Naive thymus-derived CD8-positive, alpha-beta T cell (primary cell): ENCODE measurements at regions not wholly inside any gene's neighbourhood (a gene's known extent, or its start where the extent isn't known, plus 50 kb on each side); places are given as distances from the start of the nearest gene placed in this dataset.
"Not testable (repeated sequence)": the region's sequence is repeated elsewhere in the genome, so short reads cannot be mapped to it uniquely, and the experiment has no call there.

Source experiments
- ATAC-seq, 2 donors: fragments of 150-1000 bp; cut with Tn5 transposase in 1 of 2; sonication (Bioruptor Pico), chemical (Tn5 transposase) in 1 of 2; 1 replicate in 1 of 2; 2 replicates in 1 of 2; pipeline ENCODE4 v1.10.0; 2021; ENCODE audit warnings: mild to moderate bottlenecking in 2 of 2, moderate library complexity in 2 of 2
- POLR2A ChIA-PET: fragments of 350-600 bp; sonication (Branson Sonifier 250); formaldehyde crosslinking; loops from one replicate; lab custom pipeline; 2021; ENCODE audit warnings: antibody characterized with exemption; lab: Charles Lee
- DNase-seq, 10 donors: peaks; one replicate each; pipeline versions ENCODE4 v3.0.0 to v3.0.0-alpha.2; 2020 to 2022
- H3K27ac Mint-ChIP-seq, 10 donors: one replicate each; pipeline ENCODE4 v1.8.0; 2020 to 2022; ENCODE audit warnings: mild to moderate bottlenecking in 10 of 10, mixed read lengths in 10 of 10, moderate library complexity in 4 of 10, inconsistent platforms in 1 of 10
- H3K27me3 Mint-ChIP-seq, 5 donors: one replicate each; pipeline ENCODE4 v1.8.0; 2021 to 2022; ENCODE audit warnings: mixed read lengths in 5 of 5
- H3K36me3 Mint-ChIP-seq, 3 donors: one replicate each; pipeline ENCODE4 v1.8.0; 2020 to 2022; ENCODE audit warnings: mixed read lengths in 3 of 3, mild to moderate bottlenecking in 2 of 3, inconsistent platforms in 1 of 3
- H3K4me1 Mint-ChIP-seq, 4 donors: one replicate each; pipeline ENCODE4 v1.8.0; 2021 to 2022; ENCODE audit warnings: mixed read lengths in 4 of 4
- H3K4me3 Mint-ChIP-seq, 10 donors: one replicate each; pipeline ENCODE4 v1.8.0; 2020 to 2022; ENCODE audit warnings: mild to moderate bottlenecking in 10 of 10, mixed read lengths in 10 of 10, moderate library complexity in 6 of 10, inconsistent platforms in 1 of 10
- H3K9me3 Mint-ChIP-seq, 9 donors: one replicate each; pipeline ENCODE4 v1.8.0; 2020 to 2022; ENCODE audit warnings: mixed read lengths in 9 of 9, mild to moderate bottlenecking in 3 of 9, inconsistent platforms in 1 of 9, moderate library complexity in 1 of 9

- Mint-ChIP-seq H3K4me1 (no peaks in the 10 kb centered on the region), H3K4me3 (no peak overlapping the region), H3K27me3 (peaks cover 5 to 35% (median 7%) of the 10 kb centered on the region in 5 donors), H3K36me3 (no peaks in the 10 kb centered on the region), H3K9me3 (no peaks in the 10 kb centered on the region), H3K27ac (no peak overlapping the region)
- ATAC-seq (no peak), DNase-seq (no peak)
- POLR2A ChIA-PET = no interaction called here
Measured at GRCh38 chr18:60038731-60039130, 138.9 kb downstream of the PMAIP1 start.

GRCh38 chr18:60027397-60027796 is 127.6 kb downstream of the PMAIP1 start:
- no peaks in the 10 kb centered on the region for H3K36me3 Mint-ChIP-seq
- peaks cover 0 to 12% (median 4%) of the 10 kb centered on the region in 5 donors for H3K27me3 Mint-ChIP-seq
- no peak for DNase-seq
- no peaks in the 10 kb centered on the region for H3K9me3 Mint-ChIP-seq
- no peak overlapping the region for H3K4me3 Mint-ChIP-seq
- no peak for ATAC-seq
- POLR2A ChIA-PET = no interaction called here
- H3K4me1 Mint-ChIP-seq = no peaks in the 10 kb centered on the region
- H3K27ac Mint-ChIP-seq = no peak overlapping the region

GRCh38 chr18:60024857-60025256 is 125.1 kb downstream of the PMAIP1 start:
- DNase-seq (no peak), ATAC-seq (no peak)
- Mint-ChIP-seq H3K27me3 (peaks cover 0 to 16% (median 6%) of the 10 kb centered on the region in 5 donors), H3K27ac (no peak overlapping the region), H3K36me3 (no peaks in the 10 kb centered on the region), H3K9me3 (no peaks in the 10 kb centered on the region), H3K4me3 (no peak overlapping the region), H3K4me1 (no peaks in the 10 kb centered on the region)
- POLR2A ChIA-PET = no interaction called here

GRCh38 chr18:60024345-60024744 is 124.5 kb downstream of the PMAIP1 start:
- no peaks in the 10 kb centered on the region for H3K4me1 Mint-ChIP-seq
- H3K9me3 Mint-ChIP-seq = no peaks in the 10 kb centered on the region
- no peak overlapping the region for H3K27ac Mint-ChIP-seq
- DNase-seq (no peak), ATAC-seq (no peak)
- POLR2A ChIA-PET = no interaction called here
- peaks cover 0 to 16% (median 6%) of the 10 kb centered on the region in 5 donors for H3K27me3 Mint-ChIP-seq
- H3K4me3 Mint-ChIP-seq = no peak overlapping the region
- H3K36me3 Mint-ChIP-seq = no peaks in the 10 kb centered on the region

- POLR2A ChIA-PET = no interaction called here
- H3K27me3 Mint-ChIP-seq = peaks cover 0 to 26% (median 11%) of the 10 kb centered on the region in 5 donors
- H3K27ac Mint-ChIP-seq = no peak overlapping the region
- H3K36me3 Mint-ChIP-seq = no peaks in the 10 kb centered on the region
- H3K4me3 Mint-ChIP-seq = no peak overlapping the region
- ATAC-seq = no peak
- no peaks in the 10 kb centered on the region for H3K4me1 Mint-ChIP-seq
- DNase-seq = no peak
- H3K9me3 Mint-ChIP-seq = no peaks in the 10 kb centered on the region
Measured at GRCh38 chr18:60022671-60023276, 123.0 kb downstream of the PMAIP1 start.

GRCh38 chr18:60021556-60021955 is 121.8 kb downstream of the PMAIP1 start:
- DNase-seq (no peak), ATAC-seq (no peak)
- Mint-ChIP-seq H3K9me3 (no peaks in the 10 kb centered on the region), H3K4me3 (no peak overlapping the region), H3K27me3 (peaks cover 0 to 35% (median 14%) of the 10 kb centered on the region in 5 donors), H3K36me3 (no peaks in the 10 kb centered on the region), H3K4me1 (no peaks in the 10 kb centered on the region), H3K27ac (no peak overlapping the region)
- POLR2A ChIA-PET = no interaction called here

- H3K27ac Mint-ChIP-seq = no peak overlapping the region
- no peaks in the 10 kb centered on the region for H3K36me3 Mint-ChIP-seq
- no peak for DNase-seq
- no peak overlapping the region for H3K4me3 Mint-ChIP-seq
- POLR2A ChIA-PET = no interaction called here
- H3K4me1 Mint-ChIP-seq = no peaks in the 10 kb centered on the region
- ATAC-seq = no peak
- H3K27me3 Mint-ChIP-seq = peaks cover 0 to 35% (median 14%) of the 10 kb centered on the region in 5 donors
- H3K9me3 Mint-ChIP-seq = no peaks in the 10 kb centered on the region
Measured at GRCh38 chr18:60020107-60020925, 120.5 kb downstream of the PMAIP1 start.

- DNase-seq (no peak), ATAC-seq (no peak)
- no peaks in the 10 kb centered on the region for H3K9me3 Mint-ChIP-seq
- POLR2A ChIA-PET = no interaction called here
- no peak overlapping the region for H3K27ac Mint-ChIP-seq
- H3K27me3 Mint-ChIP-seq = peaks cover 0 to 35% (median 14%) of the 10 kb centered on the region in 5 donors
- H3K36me3 Mint-ChIP-seq = no peaks in the 10 kb centered on the region
- H3K4me3 Mint-ChIP-seq = no peak overlapping the region
- H3K4me1 Mint-ChIP-seq = no peaks in the 10 kb centered on the region
Measured at GRCh38 chr18:60019463-60019840, 119.7 kb downstream of the PMAIP1 start.

- Mint-ChIP-seq H3K4me3 (no peak overlapping the region), H3K27ac (no peak overlapping the region), H3K27me3 (peaks cover 0 to 35% (median 16%) of the 10 kb centered on the region in 5 donors), H3K4me1 (no peaks in the 10 kb centered on the region), H3K36me3 (no peaks in the 10 kb centered on the region), H3K9me3 (peaks cover 0 to 1% (median 0%) of the 10 kb centered on the region in 9 donors)
- ATAC-seq = no peak
- no peak for DNase-seq
- POLR2A ChIA-PET = no interaction called here
Measured at GRCh38 chr18:60018618-60019462, 119.0 kb downstream of the PMAIP1 start.

GRCh38 chr18:60018134-60018533 is 118.3 kb downstream of the PMAIP1 start:
- DNase-seq = not testable (repeated sequence)

GRCh38 chr18:60017371-60017770 is 117.6 kb downstream of the PMAIP1 start:
- no peak for ATAC-seq
- Mint-ChIP-seq H3K4me1 (no peaks in the 10 kb centered on the region), H3K27ac (no peak overlapping the region), H3K27me3 (peaks cover 0 to 25% (median 11%) of the 10 kb centered on the region in 5 donors), H3K4me3 (no peak overlapping the region), H3K36me3 (no peaks in the 10 kb centered on the region), H3K9me3 (peaks cover 0 to 4% (median 0%) of the 10 kb centered on the region in 9 donors)
- POLR2A ChIA-PET = no interaction called here
- DNase-seq = no peak

More at GRCh38 chr18:60018134-60018533, 118.3 kb downstream of the PMAIP1 start:
- H3K4me1 Mint-ChIP-seq, H3K36me3 Mint-ChIP-seq, H3K9me3 Mint-ChIP-seq, H3K4me3 Mint-ChIP-seq, H3K27ac Mint-ChIP-seq, ATAC-seq, POLR2A ChIA-PET: not testable (repeated sequence)
- H3K27me3 Mint-ChIP-seq = peaks cover 0 to 33% (median 17%) of the 10 kb centered on the region in 5 donors

- ATAC-seq, H3K4me1 Mint-ChIP-seq, H3K36me3 Mint-ChIP-seq, H3K4me3 Mint-ChIP-seq, H3K9me3 Mint-ChIP-seq, POLR2A ChIA-PET, DNase-seq, H3K27ac Mint-ChIP-seq: not testable (repeated sequence)
- H3K27me3 Mint-ChIP-seq = peaks cover 0 to 20% (median 11%) of the 10 kb centered on the region in 5 donors
Measured at GRCh38 chr18:60015826-60016225, 116.0 kb downstream of the PMAIP1 start.

GRCh38 chr18:60013148-60013547 is 113.4 kb downstream of the PMAIP1 start:
- H3K4me3 Mint-ChIP-seq, H3K9me3 Mint-ChIP-seq, H3K27ac Mint-ChIP-seq, H3K4me1 Mint-ChIP-seq, DNase-seq, H3K36me3 Mint-ChIP-seq, ATAC-seq, POLR2A ChIA-PET: not testable (repeated sequence)
- H3K27me3 Mint-ChIP-seq = peaks cover 2 to 33% (median 15%) of the 10 kb centered on the region in 5 donors
